Retinal pigment epithelial cell (primary cell): ENCODE measurements at regions not wholly inside any gene's neighbourhood (a gene's known extent, or its start where the extent isn't known, plus 50 kb on each side); places are given as distances from the start of the nearest gene placed in this dataset.
"Not testable (repeated sequence)": the region's sequence is repeated elsewhere in the genome, so short reads cannot be mapped to it uniquely, and the experiment has no call there.

ENCODE experiments used
- DNase-seq: peaks from one replicate; pipeline ENCODE4 v3.0.0-alpha.2; 2010; ENCODE audit warnings: low read depth
- H3K4me3 ChIP-seq: 2 replicates; pipeline ENCODE4 v1.5.1; 2011; ENCODE audit warnings: mild to moderate bottlenecking, low read length, control low read depth, moderate library complexity
- TF ChIP-seq, protein P1 (sequence below): conservative IDR thresholded peaks from 2 replicates; pipeline ENCODE4 v1.5.1; 2011; ENCODE audit warnings: low read depth, low read length, control low read depth, inconsistent platforms

DNA sequence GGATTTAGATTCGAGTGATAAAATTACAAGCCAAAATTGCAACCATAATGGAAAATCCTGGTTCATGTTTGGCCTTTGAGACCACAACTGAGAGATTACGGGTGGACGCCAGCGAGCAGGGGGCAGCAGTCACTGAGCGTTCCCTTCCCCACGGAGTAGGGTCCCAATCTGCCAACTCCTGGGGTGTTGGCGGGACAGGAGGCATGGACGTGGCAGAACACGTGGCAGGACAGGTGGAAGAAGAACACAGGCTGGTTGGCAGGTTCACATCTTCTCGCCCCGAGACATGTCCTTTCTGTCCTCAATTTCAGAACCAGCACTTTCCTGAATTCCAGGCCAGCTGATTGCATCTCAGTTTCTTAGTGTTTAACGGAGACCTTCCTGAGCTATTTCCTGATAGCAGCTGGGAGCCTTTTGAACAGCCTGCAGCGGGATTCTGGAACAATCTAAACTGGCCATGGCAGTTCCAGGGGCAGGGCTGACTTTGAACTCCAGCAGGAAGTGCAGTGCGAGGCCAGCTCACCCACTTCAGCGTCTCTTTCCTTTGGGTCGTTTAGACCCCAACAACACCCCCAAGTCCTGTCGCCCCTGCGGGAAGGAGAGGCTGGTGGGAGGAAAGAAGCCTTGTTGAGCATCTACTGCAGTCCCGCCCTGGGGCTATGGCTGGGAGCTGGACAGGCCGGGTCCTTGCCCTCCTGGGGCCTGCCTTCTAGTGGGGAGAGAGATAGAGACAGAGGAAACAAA lies 159.1 kb upstream of the FOXF1 start:
- TF ChIP-seq, protein P1, sequence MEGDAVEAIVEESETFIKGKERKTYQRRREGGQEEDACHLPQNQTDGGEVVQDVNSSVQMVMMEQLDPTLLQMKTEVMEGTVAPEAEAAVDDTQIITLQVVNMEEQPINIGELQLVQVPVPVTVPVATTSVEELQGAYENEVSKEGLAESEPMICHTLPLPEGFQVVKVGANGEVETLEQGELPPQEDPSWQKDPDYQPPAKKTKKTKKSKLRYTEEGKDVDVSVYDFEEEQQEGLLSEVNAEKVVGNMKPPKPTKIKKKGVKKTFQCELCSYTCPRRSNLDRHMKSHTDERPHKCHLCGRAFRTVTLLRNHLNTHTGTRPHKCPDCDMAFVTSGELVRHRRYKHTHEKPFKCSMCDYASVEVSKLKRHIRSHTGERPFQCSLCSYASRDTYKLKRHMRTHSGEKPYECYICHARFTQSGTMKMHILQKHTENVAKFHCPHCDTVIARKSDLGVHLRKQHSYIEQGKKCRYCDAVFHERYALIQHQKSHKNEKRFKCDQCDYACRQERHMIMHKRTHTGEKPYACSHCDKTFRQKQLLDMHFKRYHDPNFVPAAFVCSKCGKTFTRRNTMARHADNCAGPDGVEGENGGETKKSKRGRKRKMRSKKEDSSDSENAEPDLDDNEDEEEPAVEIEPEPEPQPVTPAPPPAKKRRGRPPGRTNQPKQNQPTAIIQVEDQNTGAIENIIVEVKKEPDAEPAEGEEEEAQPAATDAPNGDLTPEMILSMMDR, result no peak
- no peak overlapping the region for H3K4me3 ChIP-seq
- DNase-seq, result no peak

DNA sequence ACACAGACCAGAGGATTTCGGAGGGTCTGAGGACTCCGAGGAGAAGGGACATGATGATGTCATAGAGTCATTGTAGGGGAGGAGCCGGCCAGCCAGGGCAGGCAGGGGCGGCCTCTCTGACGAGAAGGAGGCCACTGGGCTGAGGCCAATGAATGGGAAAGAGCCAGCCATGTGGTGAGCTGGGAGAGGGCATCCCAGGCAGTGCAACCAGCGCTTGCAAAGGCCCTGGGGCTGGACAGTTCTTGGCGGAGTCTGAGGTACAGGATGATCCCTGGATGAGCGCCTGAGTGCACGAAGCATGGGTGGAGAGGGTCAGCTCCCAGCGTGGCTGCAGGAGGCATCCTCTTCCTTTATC lies 158.6 kb upstream of the FOXF1 start:
- not testable (repeated sequence) for DNase-seq, H3K4me3 ChIP-seq

DNA sequence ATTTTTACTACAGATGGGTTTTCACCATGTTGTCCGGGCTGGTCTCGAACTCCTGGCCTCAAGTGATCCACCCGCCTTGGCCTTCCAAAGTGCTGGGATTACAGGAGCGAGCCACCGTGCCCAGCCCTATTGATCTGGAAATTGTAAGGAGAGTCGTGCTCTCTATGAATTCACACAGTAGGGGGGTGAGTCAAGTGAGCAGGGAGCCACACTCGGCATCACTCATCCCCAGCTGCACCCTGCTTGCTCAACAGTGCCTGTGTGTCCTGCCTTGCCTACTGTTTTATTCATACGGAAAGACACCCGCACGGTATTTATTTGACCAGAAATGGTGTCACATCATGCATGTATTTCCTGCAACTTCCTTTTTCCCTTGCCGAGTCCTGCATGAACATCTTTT lies 157.2 kb upstream of the FOXF1 start:
- H3K4me3 ChIP-seq, result no peak overlapping the region
- DNase-seq, result no peak
- TF ChIP-seq, protein P1, result no peak

DNA sequence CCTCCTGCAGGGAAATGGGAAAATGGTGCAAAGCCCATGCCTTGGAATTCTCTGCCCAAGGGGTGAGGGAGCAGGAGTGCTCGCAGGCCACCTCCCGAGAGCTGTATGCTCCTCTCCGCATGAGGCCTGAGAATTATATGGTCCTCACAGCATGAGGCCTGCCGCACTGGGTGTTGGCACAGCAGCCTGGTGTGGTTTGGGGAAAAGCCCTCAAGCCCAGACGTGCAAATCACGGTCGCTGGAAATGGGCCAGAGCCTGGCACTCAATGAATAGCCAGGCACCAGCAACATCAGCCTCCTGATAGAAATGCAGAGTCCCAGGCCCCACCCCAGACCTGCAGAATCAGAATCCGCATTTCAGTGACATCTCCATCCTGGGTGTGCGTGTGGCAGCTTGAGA lies 156.4 kb upstream of the FOXF1 start:
- no peak for DNase-seq
- TF ChIP-seq, protein P1, result no peak
- no peak overlapping the region for H3K4me3 ChIP-seq

DNA sequence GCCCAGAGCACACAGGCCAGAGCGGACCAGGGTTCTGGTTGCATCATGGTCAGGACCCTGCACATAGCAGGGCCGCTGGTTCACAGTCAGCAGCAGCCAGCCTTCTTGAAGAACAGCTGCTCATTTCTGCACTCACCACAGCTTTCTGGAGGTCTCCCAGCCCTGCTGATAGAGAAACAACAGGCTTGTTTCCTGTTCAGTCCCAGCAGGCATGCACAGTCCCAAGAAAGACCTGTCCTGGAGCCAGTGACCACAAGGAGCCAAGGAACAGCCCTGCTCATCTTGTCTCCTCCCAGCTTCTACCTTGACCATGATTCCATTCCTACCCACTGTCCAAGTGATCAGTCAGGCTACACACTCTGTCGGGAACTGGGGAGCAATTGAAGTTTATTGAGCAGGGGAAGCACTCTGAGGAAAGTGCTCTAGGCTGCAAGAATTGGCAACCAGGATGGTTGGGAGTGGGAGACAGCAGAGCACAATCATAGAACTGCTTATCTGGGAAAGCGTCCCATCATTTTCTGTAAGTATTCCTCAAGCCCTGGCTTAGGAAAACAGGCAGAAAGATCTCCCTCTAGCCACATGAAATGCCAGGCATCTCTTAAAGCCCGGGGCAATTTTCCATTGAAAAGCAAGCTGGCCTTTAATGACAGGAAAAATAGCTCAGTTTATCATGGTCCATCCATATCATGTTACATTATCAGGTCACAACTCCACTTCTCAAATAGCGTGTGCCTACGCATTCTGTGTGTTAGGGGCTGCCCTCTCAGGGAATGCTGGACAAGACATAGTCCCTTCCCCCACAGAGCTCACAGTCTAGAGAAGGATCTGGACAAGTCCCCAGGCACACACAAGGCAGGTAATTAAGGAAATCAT lies 155.4 kb upstream of the FOXF1 start:
- H3K4me3 ChIP-seq, result no peak overlapping the region
- TF ChIP-seq, protein P1, result no peak
- DNase-seq, result no peak

DNA sequence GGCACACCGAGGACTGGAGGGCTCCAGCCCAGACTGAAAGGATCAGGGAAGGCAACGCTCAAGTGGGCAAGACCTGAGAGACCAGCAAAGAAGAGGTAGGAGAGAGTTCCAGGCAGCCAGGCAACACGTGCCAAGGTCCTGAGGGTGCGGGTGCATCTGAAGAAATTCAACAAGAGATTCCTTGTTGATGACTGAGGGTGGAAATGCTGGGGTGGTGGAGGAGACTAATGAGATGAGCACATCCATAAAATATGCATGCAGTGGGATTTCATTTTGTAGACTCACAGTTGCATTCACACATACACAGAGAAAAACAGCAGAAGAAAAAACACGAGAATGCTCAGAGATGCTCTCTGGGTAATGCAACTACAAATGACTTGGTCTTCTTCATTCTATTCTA lies 154.8 kb upstream of the FOXF1 start:
- H3K4me3 ChIP-seq, result no peak overlapping the region
- TF ChIP-seq, protein P1, result no peak

DNA sequence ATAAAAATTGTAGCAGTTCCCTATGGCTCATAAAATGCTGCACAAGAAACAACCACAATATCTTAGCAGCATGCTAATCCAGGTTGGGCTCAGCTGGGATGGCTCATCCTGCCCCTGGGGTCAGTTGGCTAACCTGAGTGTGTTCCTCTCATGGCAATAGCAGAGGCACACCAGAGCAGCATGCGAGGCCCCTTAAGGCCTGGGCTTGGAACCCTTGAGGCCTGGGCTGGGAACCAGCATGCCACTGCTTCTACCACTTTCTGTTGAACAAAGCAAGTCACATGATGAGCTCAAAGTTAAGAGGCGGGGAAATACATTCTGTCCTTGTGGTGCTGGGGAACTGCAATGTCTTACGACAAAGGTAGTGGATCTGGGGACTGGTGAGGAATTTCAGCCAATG lies 154.4 kb upstream of the FOXF1 start:
- no peak for DNase-seq
- H3K4me3 ChIP-seq, result no peak overlapping the region
- TF ChIP-seq, protein P1, result no peak

More for the DNA sequence above, 154.8 kb upstream of the FOXF1 start:
- no peak for DNase-seq
